ENCODE measurements at regions not wholly inside any gene's neighbourhood (a gene's known extent, or its start where the extent isn't known, plus 50 kb on each side); places are given as distances from the start of the nearest gene placed in this dataset.
"Not testable (repeated sequence)": the region's sequence is repeated elsewhere in the genome, so short reads cannot be mapped to it uniquely, and the experiment has no call there.

DNA sequence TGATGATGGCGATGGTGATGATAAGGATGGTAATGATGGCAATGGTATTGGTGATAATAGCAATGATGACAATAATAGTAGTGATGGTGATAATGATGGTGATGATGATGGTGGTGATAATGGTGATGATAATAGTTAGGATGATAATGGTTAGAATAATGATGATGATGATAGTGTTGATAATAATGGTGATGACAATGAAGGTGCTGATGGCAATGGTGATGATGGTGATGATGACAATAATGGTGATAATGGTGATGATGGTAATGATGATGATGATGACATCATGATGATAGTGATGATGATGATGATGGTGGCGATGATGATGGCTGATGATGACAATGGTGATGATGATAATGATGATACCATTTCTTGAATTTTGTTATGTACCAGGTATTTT is 309.9 kb downstream of the MIAT start:
- no peaks in the 10 kb centered on the region for H3K27me3 ChIP-seq (ENCODE audit: control insufficient read depth, insufficient read depth, low read length)
- H3K4me1 ChIP-seq, result no peaks in the 10 kb centered on the region
- TF ChIP-seq, protein P1, sequence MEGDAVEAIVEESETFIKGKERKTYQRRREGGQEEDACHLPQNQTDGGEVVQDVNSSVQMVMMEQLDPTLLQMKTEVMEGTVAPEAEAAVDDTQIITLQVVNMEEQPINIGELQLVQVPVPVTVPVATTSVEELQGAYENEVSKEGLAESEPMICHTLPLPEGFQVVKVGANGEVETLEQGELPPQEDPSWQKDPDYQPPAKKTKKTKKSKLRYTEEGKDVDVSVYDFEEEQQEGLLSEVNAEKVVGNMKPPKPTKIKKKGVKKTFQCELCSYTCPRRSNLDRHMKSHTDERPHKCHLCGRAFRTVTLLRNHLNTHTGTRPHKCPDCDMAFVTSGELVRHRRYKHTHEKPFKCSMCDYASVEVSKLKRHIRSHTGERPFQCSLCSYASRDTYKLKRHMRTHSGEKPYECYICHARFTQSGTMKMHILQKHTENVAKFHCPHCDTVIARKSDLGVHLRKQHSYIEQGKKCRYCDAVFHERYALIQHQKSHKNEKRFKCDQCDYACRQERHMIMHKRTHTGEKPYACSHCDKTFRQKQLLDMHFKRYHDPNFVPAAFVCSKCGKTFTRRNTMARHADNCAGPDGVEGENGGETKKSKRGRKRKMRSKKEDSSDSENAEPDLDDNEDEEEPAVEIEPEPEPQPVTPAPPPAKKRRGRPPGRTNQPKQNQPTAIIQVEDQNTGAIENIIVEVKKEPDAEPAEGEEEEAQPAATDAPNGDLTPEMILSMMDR (IDR thresholded peaks at IDR 0.05), result no peak
- H3K27ac ChIP-seq, result no peak overlapping the region
- no peak overlapping the region for H3K9ac ChIP-seq
- no peak overlapping the region for H2AFZ ChIP-seq
- no peak overlapping the region for H3K4me2 ChIP-seq (ENCODE audit: low read length)
- H3K9me3 ChIP-seq (ENCODE audit: control insufficient read depth, low read length), result no peaks in the 10 kb centered on the region
- no peak overlapping the region for H3K4me3 ChIP-seq (ENCODE audit: low read depth, low read length)
- H3K79me2 ChIP-seq, result no peaks in the 10 kb centered on the region
- H3K36me3 ChIP-seq (ENCODE audit: control insufficient read depth, insufficient read depth, low read length), result no peaks in the 10 kb centered on the region

DNA sequence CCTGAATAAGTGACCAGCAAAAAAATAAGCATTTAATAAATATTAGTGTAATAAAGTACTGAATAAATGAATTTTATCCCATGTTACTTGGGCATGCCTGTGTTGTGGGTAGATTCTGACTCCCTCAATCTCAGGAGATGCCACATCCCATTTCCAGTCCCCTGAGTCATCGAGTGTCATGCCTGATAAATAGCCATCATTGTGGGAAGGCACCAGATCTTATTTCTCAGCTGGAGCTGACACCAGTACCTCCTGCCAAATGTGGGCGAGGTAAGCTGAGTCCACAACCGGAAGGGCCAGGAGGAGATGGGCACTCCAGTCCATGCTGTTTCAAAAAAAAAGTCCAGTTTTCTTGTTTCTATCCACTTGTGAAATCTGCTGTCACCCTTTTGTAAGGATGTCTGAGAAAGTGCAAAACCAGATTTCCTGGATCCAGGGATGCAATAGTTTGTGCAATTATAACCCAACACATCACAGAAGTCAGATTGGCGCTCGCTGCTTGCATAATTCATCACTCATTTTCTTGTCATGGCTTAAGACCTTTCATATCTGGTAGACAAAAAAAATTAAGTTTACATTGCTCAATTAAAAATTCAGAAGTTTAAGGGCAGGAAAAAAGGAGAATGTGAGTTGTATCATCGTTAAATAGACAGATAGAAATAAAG is 311.6 kb downstream of the MIAT start:
- Histone ChIP-seq H3K9ac (no peak overlapping the region), H3K9me3 (ENCODE audit: control insufficient read depth, low read length) (no peaks in the 10 kb centered on the region), H3K27me3 (ENCODE audit: control insufficient read depth, insufficient read depth, low read length) (no peaks in the 10 kb centered on the region), H3K79me2 (no peaks in the 10 kb centered on the region), H3K4me2 (ENCODE audit: low read length) (no peak overlapping the region), H3K4me3 (ENCODE audit: low read depth, low read length) (no peak overlapping the region), H3K27ac (no peak overlapping the region), H2AFZ (no peak overlapping the region), H3K4me1 (no peaks in the 10 kb centered on the region), H3K36me3 (ENCODE audit: control insufficient read depth, insufficient read depth, low read length) (no peaks in the 10 kb centered on the region)
- TF ChIP-seq, protein P1 (IDR thresholded peaks at IDR 0.05), result no peak

DNA sequence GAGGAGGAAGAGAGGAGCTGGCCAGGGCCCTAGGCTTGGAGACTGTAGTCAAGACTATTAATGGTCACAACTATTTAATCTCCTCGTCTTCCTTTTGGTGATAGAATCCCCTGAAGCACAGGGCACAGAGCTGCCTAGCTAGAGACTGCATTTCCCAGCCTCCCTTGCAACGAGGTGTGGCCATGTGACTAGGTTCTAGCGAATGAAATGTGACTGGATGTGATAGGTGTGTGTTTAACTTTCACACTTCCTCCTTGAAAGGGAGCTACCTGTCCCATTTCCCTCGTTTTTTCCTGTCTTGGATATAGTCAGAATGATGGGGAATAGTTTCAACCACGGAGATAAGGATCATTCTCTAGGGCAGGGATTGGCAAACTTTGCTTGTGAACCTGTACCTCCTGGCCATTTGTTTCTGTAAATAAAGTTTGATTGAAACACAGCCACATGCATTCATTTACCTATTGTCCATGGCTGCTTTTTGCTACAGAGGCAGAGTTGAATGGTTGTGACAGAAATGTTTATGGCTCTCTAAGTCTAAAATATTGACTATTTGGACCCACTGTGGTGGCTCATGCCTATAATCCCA is 313.5 kb downstream of the MIAT start:
- no peaks in the 10 kb centered on the region for H3K27me3 ChIP-seq (ENCODE audit: control insufficient read depth, insufficient read depth, low read length)
- H3K9me3 ChIP-seq (ENCODE audit: control insufficient read depth, low read length), result no peaks in the 10 kb centered on the region
- H3K36me3 ChIP-seq (ENCODE audit: control insufficient read depth, insufficient read depth, low read length), result no peaks in the 10 kb centered on the region
- H3K9ac ChIP-seq, result no peak overlapping the region
- no peaks in the 10 kb centered on the region for H3K79me2 ChIP-seq
- H3K4me3 ChIP-seq (ENCODE audit: low read depth, low read length), result no peak overlapping the region
- no peak overlapping the region for H2AFZ ChIP-seq
- TF ChIP-seq, protein P1 (IDR thresholded peaks at IDR 0.05), result no peak
- H3K27ac ChIP-seq, result no peak overlapping the region
- H3K4me1 ChIP-seq, result no peaks in the 10 kb centered on the region
- no peak overlapping the region for H3K4me2 ChIP-seq (ENCODE audit: low read length)

DNA sequence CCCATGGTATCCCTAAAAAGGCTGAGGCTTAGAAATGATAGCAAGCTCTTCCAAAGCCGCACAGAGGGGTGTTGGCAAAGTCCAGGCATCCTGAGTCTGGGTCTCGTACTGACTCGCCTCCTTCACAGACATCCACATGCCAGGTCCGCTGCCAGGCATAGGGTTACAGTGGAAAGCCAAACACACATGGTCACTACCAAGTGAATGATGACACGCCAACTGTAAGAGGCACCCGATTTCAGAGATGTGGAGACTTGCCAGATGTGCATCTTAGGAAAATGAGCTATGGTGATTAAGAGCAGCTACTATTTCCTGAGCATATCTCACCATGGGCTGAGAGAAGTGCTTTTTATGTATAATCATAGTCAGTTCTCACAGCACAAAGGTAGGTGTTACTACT is 314.9 kb downstream of the MIAT start:
- H2AFZ ChIP-seq, result no peak overlapping the region
- H3K36me3 ChIP-seq (ENCODE audit: control insufficient read depth, insufficient read depth, low read length), result no peaks in the 10 kb centered on the region
- H3K4me3 ChIP-seq (ENCODE audit: low read depth, low read length), result no peak overlapping the region
- no peaks in the 10 kb centered on the region for H3K27me3 ChIP-seq (ENCODE audit: control insufficient read depth, insufficient read depth, low read length)
- H3K9me3 ChIP-seq (ENCODE audit: control insufficient read depth, low read length), result no peaks in the 10 kb centered on the region
- H3K4me2 ChIP-seq (ENCODE audit: low read length), result no peak overlapping the region
- H3K9ac ChIP-seq, result no peak overlapping the region
- no peaks in the 10 kb centered on the region for H3K4me1 ChIP-seq
- no peak overlapping the region for H3K27ac ChIP-seq
- TF ChIP-seq, protein P1 (IDR thresholded peaks at IDR 0.05), result no peak
- H3K79me2 ChIP-seq, result no peaks in the 10 kb centered on the region

DNA sequence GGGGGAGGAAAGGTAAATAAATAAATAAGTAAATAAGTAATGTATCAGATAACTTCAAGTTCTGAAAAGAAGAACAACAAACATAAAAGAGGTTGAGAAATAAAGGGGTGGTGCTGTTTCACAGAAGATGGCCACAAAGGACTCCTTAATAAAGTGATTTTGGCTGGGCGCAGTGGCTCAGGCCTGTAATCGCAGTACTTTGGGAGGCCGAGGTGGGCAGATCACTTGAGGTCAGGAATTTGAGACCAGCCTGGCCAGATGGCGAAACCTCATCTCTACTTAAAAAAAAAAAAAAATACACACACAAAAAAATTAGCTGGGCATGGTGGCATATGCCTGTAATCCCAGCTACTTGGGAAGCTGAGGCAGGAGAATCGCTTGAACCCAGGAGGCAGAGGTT is 315.5 kb downstream of the MIAT start:
- not testable (repeated sequence) for H3K27ac ChIP-seq; H3K79me2 ChIP-seq; H3K9ac ChIP-seq; H3K27me3 ChIP-seq (ENCODE audit: control insufficient read depth, insufficient read depth, low read length); H2AFZ ChIP-seq; H3K4me1 ChIP-seq; H3K4me3 ChIP-seq (ENCODE audit: low read depth, low read length); H3K4me2 ChIP-seq (ENCODE audit: low read length); H3K9me3 ChIP-seq (ENCODE audit: control insufficient read depth, low read length); H3K36me3 ChIP-seq (ENCODE audit: control insufficient read depth, insufficient read depth, low read length)
